Heart right ventricle (tissue), 16 donors: ENCODE measurements at regions not wholly inside any gene's neighbourhood (a gene's known extent, or its start where the extent isn't known, plus 50 kb on each side); places are given as distances from the start of the nearest gene placed in this dataset.

ENCODE experiments used
- ATAC-seq, 8 donors: fragments of 200-7000 bp; cut with Tn5 transposase; one replicate each; pipeline ENCODE4 v1.9.1; 2020; ENCODE audit warnings: mild to moderate bottlenecking in 8 of 8, moderate library complexity in 8 of 8, moderate number of reproducible peaks in 1 of 8
- DNase-seq, 2 donors: peaks; one replicate each; pipeline ENCODE4 v3.0.0-alpha.2; 2020
- H3K27ac ChIP-seq, 10 donors: fragments of 200-600 bp; sonication (generic) in 2 of 10; one replicate each; pipeline versions ENCODE4 v1.5.0 to v1.8.0; 2020 to 2022; ENCODE audit warnings: mild to moderate bottlenecking in 3 of 10
- H3K27me3 ChIP-seq, 7 donors: fragments of 200-600 bp; one replicate each; pipeline ENCODE4 v1.8.0; 2021 to 2022; ENCODE audit warnings: mild to moderate bottlenecking in 2 of 7
- H3K36me3 ChIP-seq, 9 donors: fragments of 200-600 bp; sonication (generic) in 1 of 9; one replicate each; pipeline versions ENCODE4 v1.5.0 to v1.8.0; 2020 to 2022; ENCODE audit warnings: mild to moderate bottlenecking in 2 of 9
- H3K4me1 ChIP-seq, 9 donors: fragments of 200-600 bp; sonication (generic) in 1 of 9; one replicate each; pipeline versions ENCODE4 v1.5.0 to v1.8.0; 2020 to 2022; ENCODE audit warnings: mild to moderate bottlenecking in 4 of 9
- H3K4me3 ChIP-seq, 10 donors: fragments of 200-600 bp; sonication (generic) in 2 of 10; one replicate each; pipeline versions ENCODE4 v1.5.0 to v1.8.0; 2020 to 2022; ENCODE audit warnings: mild to moderate bottlenecking in 7 of 10, moderate library complexity in 2 of 10
- H3K9me3 ChIP-seq, 11 donors: fragments of 200-600 bp in 10 of 11; sonication (generic) in 2 of 11; one replicate each; pipeline versions ENCODE4 v1.5.0 to v1.8.0; 2013 to 2022; ENCODE audit warnings: mild to moderate bottlenecking in 2 of 11, control low read depth in 1 of 11, moderate library complexity in 1 of 11
- WGBS, 2 donors: extraction: QIAGEN DNeasy Blood & Tissue Kit; methylation state at CpG; one replicate each; pipeline ENCODE4 v1.1.7; 2013; ENCODE audit warnings: inconsistent platforms in 1 of 2; 5-methylcytosine and 5-hydroxymethylcytosine counted together
- intact Hi-C, 10 donors: fragments of 100-400 bp; cut with DNase I; formaldehyde crosslinking; loops; one replicate each; pipeline versions ENCODE4 v1.11.1 to v1.14.2; 2022
- TF ChIP-seq, protein P1 (sequence below), 9 donors: fragments of 200-600 bp; sonication (generic) in 2 of 9; IDR thresholded peaks; one replicate each; pipeline versions ENCODE4 v1.5.0 to v1.8.0; 2021 to 2022; ENCODE audit warnings: antibody characterized with exemption in 9 of 9, mild to moderate bottlenecking in 5 of 9, moderate library complexity in 1 of 9
- donor health status: Arrhythmogenic right ventricular cardiomyopathy.
- donor health status: ischemic (EF 13 %, LVEDD 7.1; RV severe dilation, severe dysfunction).
- donor health status: healthy with polysubstance abuse.
- donor health status: DM: no; HTN: yes; CAD: no.
- donor health status: DM: no; HTN: no; CAD: no.
- donor health status: ischemic (EF 25% LVEDD 6.9; RV normal size, moderate dysfunction).
- donor health status: ischemic (EF 25% LVEDD 5.7; RV mildly dilated, moderate dysfunction).
- donor health status: healthy.
- donor health status: DM: yes; HTN: yes; CAD: no.
- donor health status: Ischemic cardiomyopathy.
- donor health status: ischemic (EF 35%, LVEDD 5.7; RV mildly dilated, moderate dysfunction).
- donor health status: nonischemic (EF 11% LVEDD 7.7; RV severe dilation, severe dysfunction).
- donor health status: DM: yes; HTN: yes; CAD: no.
- donor health status: PGD.
- donor health status: ischemic (EF 29% LVEDD 5.4; RV normal size, mild dysfunction).
- donor health status: nonischemic (EF 23%, LVEDD 6.1; RV moderate dilation, normal function).

DNA sequence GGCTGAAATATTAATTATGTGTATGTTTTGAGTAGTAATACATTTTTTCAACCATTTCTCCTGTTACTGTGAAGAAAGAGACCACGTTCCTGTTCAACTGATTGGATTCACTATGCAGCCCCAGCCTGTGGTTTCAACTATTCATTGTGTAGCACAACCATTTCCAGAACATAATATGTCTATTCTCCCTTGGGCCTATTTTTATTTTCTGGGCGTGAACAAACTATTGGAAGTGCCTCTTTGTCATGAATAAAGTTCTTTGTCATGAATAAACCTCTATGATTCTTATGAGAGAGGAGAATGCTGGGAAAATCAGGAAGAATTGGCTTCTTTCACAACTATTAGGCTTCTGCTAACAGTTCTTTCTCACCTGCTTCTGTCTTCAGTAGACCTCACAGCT is 152.4 kb downstream of the GNAT3 start:
- ATAC-seq (no peak), DNase-seq (no peak)
- H3K4me3 ChIP-seq, result no peak overlapping the region
- WGBS, 2 donors, result 82 to 90% methylated on average over 2 of the region's 2 CpGs
- intact Hi-C loops, result no loop called here
- H3K27ac ChIP-seq, result no peak overlapping the region
- peaks cover 0 to 12% (median 0%) of the 10 kb centered on the region in 11 donors for H3K9me3 ChIP-seq
- H3K36me3 ChIP-seq, result no peaks in the 10 kb centered on the region
- TF ChIP-seq, protein P1, sequence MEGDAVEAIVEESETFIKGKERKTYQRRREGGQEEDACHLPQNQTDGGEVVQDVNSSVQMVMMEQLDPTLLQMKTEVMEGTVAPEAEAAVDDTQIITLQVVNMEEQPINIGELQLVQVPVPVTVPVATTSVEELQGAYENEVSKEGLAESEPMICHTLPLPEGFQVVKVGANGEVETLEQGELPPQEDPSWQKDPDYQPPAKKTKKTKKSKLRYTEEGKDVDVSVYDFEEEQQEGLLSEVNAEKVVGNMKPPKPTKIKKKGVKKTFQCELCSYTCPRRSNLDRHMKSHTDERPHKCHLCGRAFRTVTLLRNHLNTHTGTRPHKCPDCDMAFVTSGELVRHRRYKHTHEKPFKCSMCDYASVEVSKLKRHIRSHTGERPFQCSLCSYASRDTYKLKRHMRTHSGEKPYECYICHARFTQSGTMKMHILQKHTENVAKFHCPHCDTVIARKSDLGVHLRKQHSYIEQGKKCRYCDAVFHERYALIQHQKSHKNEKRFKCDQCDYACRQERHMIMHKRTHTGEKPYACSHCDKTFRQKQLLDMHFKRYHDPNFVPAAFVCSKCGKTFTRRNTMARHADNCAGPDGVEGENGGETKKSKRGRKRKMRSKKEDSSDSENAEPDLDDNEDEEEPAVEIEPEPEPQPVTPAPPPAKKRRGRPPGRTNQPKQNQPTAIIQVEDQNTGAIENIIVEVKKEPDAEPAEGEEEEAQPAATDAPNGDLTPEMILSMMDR (IDR thresholded peaks at IDR 0.05), result no peak
- no peaks in the 10 kb centered on the region for H3K27me3 ChIP-seq
- no peaks in the 10 kb centered on the region for H3K4me1 ChIP-seq

DNA sequence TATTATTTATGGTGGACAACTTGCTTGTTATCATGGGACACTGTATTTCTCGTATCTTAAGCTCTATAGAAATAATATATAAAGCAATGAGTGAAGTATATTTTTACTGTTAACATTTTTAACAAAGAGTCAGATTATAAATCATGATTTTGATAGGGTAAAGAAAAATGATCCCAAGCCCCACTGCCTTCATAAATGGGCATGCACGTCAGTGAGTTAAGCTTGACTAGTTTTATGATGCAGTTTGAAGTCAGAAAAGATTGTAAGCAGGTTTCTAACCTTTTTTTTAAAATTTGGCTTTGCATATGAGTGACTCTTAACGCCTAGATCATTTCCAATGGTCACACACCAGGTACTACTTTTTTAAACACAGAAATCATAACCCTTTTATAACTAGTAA is 152.8 kb downstream of the GNAT3 start:
- intact Hi-C loops, result no loop called here
- Histone ChIP-seq H3K27ac (no peak overlapping the region), H3K27me3 (no peaks in the 10 kb centered on the region), H3K4me3 (no peak overlapping the region), H3K9me3 (peaks cover 0 to 12% (median 0%) of the 10 kb centered on the region in 11 donors), H3K4me1 (no peaks in the 10 kb centered on the region), H3K36me3 (no peaks in the 10 kb centered on the region)
- no peak for ATAC-seq
- 90 to 94% methylated on average over 3 of the region's 3 CpGs for WGBS, 2 donors
- DNase-seq, result no peak
- TF ChIP-seq, protein P1 (IDR thresholded peaks at IDR 0.05), result no peak

DNA sequence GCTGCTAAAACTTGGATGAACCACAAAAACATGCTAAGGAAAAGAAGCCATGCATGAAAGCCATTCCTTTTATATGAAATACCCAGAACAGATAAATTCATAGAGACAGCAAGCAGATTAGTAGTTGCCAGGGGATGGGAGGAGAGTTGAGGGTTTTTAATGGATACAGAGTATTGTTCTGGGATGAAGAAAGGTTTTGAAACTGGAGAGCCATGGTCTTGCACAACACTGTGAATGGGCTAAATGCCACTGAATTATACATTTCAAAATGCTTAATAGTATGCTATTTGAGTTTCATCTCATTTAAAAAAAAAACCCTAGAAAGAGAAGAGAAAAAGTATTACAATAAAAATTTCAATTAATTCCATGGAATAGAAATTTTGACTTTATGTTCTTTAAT is 154.3 kb downstream of the GNAT3 start:
- Histone ChIP-seq H3K4me3 (no peak overlapping the region), H3K27ac (no peak overlapping the region), H3K4me1 (no peaks in the 10 kb centered on the region), H3K27me3 (no peaks in the 10 kb centered on the region), H3K36me3 (no peaks in the 10 kb centered on the region), H3K9me3 (peaks cover 0 to 12% (median 0%) of the 10 kb centered on the region in 11 donors)
- ATAC-seq, result no peak
- DNase-seq, result no peak
- TF ChIP-seq, protein P1 (IDR thresholded peaks at IDR 0.05), result no peak
- intact Hi-C loops, result no loop called here

DNA sequence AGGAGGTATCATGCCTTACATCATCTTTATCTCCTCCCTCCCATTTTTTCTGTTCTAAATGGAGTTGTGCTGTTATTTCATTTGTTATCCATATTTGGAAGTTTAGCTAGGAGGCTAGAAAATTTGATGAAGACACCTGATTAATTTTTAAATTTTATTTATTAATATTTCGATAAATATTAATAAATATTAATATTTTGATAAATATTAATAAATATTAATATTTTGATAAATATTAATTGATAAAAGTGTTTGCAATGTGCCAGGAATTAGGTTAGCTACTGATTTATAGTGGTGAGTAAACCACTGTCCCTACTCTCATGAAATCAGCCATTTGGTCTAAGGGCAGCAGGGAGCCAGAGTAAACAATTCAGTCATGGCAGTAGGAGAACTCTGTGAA is 161.4 kb downstream of the GNAT3 start:
- no peaks in the 10 kb centered on the region for H3K36me3 ChIP-seq
- no peaks in the 10 kb centered on the region for H3K9me3 ChIP-seq
- intact Hi-C loops, result no loop called here
- peaks cover 0 to 23% (median 11%) of the 10 kb centered on the region in 9 donors for H3K4me1 ChIP-seq
- no peak for ATAC-seq
- no peaks in the 10 kb centered on the region for H3K27me3 ChIP-seq
- no peak overlapping the region for H3K27ac ChIP-seq
- no peak for DNase-seq
- 0 to 61% methylated on average over 1 of the region's 1 CpG for WGBS, 2 donors
- no peak overlapping the region for H3K4me3 ChIP-seq
- TF ChIP-seq, protein P1 (IDR thresholded peaks at IDR 0.05), result no peak
